ENCODE measurements at regions not wholly inside any gene's neighbourhood (a gene's known extent, or its start where the extent isn't known, plus 50 kb on each side); places are given as distances from the start of the nearest gene placed in this dataset.

DNA sequence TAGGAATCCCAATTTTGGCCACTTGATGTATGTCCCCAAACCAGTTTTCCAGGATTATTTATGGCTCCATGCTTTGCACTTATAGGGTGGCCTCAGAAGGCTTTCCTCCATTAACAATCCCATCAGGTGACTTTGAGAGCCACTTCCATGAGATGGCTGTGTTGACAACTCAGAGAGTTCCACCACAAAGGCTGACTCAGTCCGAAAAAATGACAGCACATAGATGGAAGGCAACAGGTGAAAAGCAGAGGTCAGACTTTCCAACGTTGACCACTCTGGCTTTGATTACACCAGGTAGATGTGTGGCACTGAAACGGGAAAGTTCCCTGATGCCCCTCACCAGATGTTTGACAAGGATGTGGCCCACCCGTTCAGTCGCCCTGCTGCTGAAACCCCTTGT, 431.4 kb upstream of the TNP1 start:
- TF ChIP-seq, protein P1, sequence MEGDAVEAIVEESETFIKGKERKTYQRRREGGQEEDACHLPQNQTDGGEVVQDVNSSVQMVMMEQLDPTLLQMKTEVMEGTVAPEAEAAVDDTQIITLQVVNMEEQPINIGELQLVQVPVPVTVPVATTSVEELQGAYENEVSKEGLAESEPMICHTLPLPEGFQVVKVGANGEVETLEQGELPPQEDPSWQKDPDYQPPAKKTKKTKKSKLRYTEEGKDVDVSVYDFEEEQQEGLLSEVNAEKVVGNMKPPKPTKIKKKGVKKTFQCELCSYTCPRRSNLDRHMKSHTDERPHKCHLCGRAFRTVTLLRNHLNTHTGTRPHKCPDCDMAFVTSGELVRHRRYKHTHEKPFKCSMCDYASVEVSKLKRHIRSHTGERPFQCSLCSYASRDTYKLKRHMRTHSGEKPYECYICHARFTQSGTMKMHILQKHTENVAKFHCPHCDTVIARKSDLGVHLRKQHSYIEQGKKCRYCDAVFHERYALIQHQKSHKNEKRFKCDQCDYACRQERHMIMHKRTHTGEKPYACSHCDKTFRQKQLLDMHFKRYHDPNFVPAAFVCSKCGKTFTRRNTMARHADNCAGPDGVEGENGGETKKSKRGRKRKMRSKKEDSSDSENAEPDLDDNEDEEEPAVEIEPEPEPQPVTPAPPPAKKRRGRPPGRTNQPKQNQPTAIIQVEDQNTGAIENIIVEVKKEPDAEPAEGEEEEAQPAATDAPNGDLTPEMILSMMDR (conservative IDR thresholded peaks at IDR 0.05) = no peak
- no peak for TF ChIP-seq EZH2 (IDR thresholded peaks at IDR 0.05; ENCODE audit: low read depth)
- no peaks in the 10 kb centered on the region; the same call in 1 of the 2 replicates for H3F3A ChIP-seq (ENCODE audit: insufficient read depth, low read depth)
- H3K4me3 ChIP-seq = no peak overlapping the region
- peaks cover 21% of the 10 kb centered on the region for H3K9me3 ChIP-seq (ENCODE audit: insufficient read depth, low read depth)
- peak overlapping the region; percentile 51 for H3K27ac ChIP-seq
- POLR2A ChIA-PET (ENCODE audit: unreplicated experiment) = interaction anchor here (0.6 kb wide), 1 partner anchor 68 kb away, joined by 4 read pairs; no protein-coding TSS in a partner anchor
- no peaks in the 10 kb centered on the region for H3K79me2 ChIP-seq (ENCODE audit: low read depth)
- H3K36me3 ChIP-seq (ENCODE audit: low read depth) = no peaks in the 10 kb centered on the region
- H2AFZ ChIP-seq = no peak overlapping the region
- H3K4me1 ChIP-seq (replicated peaks; ENCODE audit: insufficient read depth) = peaks cover 40% of the 10 kb centered on the region
- peak; percentile 60 to 94 for DNase-seq
- CTCF ChIA-PET = interaction anchor here (0.6 kb wide), 2 partner anchors 46 to 257 kb away, joined by 3 read pairs; no protein-coding TSS in a partner anchor
- H4K20me1 ChIP-seq (ENCODE audit: insufficient read depth) = no peaks in the 10 kb centered on the region
- no peaks in the 10 kb centered on the region for H3K9me2 ChIP-seq (ENCODE audit: insufficient read depth)
- H3K27me3 ChIP-seq (ENCODE audit: insufficient read depth, low read depth) = no peaks in the 10 kb centered on the region
- intact Hi-C loops (cut with micrococcal nuclease; ENCODE audit: unreplicated experiment) = loop anchor here (1.0 to 2.0 kb wide), 3 partner anchors 40 to 98 kb away; no protein-coding TSS in a partner anchor
- H3K4me2 ChIP-seq = peak overlapping the region; percentile 59
- BruUV-seq (replicated peaks) = no TSS peak

DNA sequence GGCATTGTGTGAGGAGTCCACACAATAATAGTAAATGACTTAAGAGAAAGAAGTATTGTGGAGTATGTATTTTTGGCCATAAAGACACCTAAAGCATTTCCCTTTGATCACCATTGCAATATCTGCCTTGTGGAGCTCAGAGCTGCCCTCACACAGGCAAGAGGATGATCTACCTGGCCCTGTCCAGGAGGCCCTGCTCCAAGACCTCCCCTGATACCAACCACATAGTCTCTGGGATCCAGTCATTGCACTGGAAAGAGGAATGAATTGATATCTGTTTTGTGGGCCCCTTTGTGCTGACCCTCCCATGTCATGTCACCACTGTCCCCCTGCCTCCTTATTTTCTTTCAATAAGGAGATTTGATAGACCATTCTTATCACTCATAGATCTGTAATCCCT, 430.6 kb upstream of the TNP1 start:
- Histone ChIP-seq H2AFZ (no peak overlapping the region), H3K4me2 (peak overlapping the region; percentile 59), H3K27ac (peak overlapping the region; percentile 25), H3K9me3 (ENCODE audit: insufficient read depth, low read depth) (peaks cover 14% of the 10 kb centered on the region), H3K36me3 (ENCODE audit: low read depth) (no peaks in the 10 kb centered on the region), H3F3A (ENCODE audit: insufficient read depth, low read depth) (no peaks in the 10 kb centered on the region; the same call in 1 of the 2 replicates), H3K4me3 (no peak overlapping the region), H4K20me1 (ENCODE audit: insufficient read depth) (no peaks in the 10 kb centered on the region), H3K4me1 (replicated peaks; ENCODE audit: insufficient read depth) (peaks cover 40% of the 10 kb centered on the region), H3K27me3 (ENCODE audit: insufficient read depth, low read depth) (no peaks in the 10 kb centered on the region), H3K79me2 (ENCODE audit: low read depth) (no peaks in the 10 kb centered on the region), H3K9me2 (ENCODE audit: insufficient read depth) (no peaks in the 10 kb centered on the region)
- BruUV-seq (replicated peaks) = no TSS peak
- POLR2A ChIA-PET (ENCODE audit: unreplicated experiment) = interaction anchor here (0.6 to 1.0 kb wide), 2 partner anchors 36 to 124 kb away, joined by 3 to 5 read pairs; no protein-coding TSS in a partner anchor
- intact Hi-C loops (cut with micrococcal nuclease; ENCODE audit: unreplicated experiment) = loop anchor here (2.0 kb wide), 2 partner anchors 76 to 98 kb away; no protein-coding TSS in a partner anchor
- CTCF ChIA-PET = no interaction called here
- no peak for DNase-seq
- no peak for TF ChIP-seq EZH2 (IDR thresholded peaks at IDR 0.05; ENCODE audit: low read depth)
- TF ChIP-seq, protein P1 (conservative IDR thresholded peaks at IDR 0.05) = no peak

DNA sequence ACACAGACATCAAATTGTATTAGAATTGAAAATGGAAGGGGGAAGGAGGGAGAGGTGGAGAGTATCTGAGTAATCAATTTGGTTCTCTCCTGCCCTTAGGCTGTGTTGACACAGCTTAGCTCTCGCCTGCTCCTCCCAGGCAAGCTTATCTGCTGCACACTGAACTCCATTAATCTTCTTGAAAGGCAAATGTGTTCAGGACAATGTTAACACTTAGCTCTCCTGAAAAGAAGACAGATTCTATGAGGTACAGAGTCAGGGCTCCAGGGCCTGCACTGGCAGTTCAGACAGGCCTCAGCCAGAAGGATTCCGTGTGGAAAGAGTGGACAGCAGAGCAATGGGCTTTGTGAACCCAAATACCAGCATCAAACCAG, 430.0 kb upstream of the TNP1 start:
- Histone ChIP-seq H3K4me2 (peak overlapping the region; percentile 59), H2AFZ (no peak overlapping the region), H3K36me3 (ENCODE audit: low read depth) (no peaks in the 10 kb centered on the region), H3K79me2 (ENCODE audit: low read depth) (no peaks in the 10 kb centered on the region), H3K9me3 (ENCODE audit: insufficient read depth, low read depth) (peaks cover 12% of the 10 kb centered on the region), H3K27ac (peak overlapping the region; percentile 25), H3K4me3 (no peak overlapping the region), H3K4me1 (replicated peaks; ENCODE audit: insufficient read depth) (peaks cover 40% of the 10 kb centered on the region), H4K20me1 (ENCODE audit: insufficient read depth) (no peaks in the 10 kb centered on the region), H3K27me3 (ENCODE audit: insufficient read depth, low read depth) (no peaks in the 10 kb centered on the region), H3F3A (ENCODE audit: insufficient read depth, low read depth) (no peaks in the 10 kb centered on the region; the same call in 1 of the 2 replicates), H3K9me2 (ENCODE audit: insufficient read depth) (no peaks in the 10 kb centered on the region)
- POLR2A ChIA-PET (ENCODE audit: unreplicated experiment) = interaction anchor here (0.6 to 1.0 kb wide), 2 partner anchors 36 to 124 kb away, joined by 3 to 5 read pairs; no protein-coding TSS in a partner anchor
- CTCF ChIA-PET = no interaction called here
- intact Hi-C loops (cut with micrococcal nuclease; ENCODE audit: unreplicated experiment) = loop anchor here (2.0 kb wide), 2 partner anchors 77 to 99 kb away; no protein-coding TSS in a partner anchor
- DNase-seq = peak; percentile 45 to 89
- TF ChIP-seq, protein P1 (conservative IDR thresholded peaks at IDR 0.05) = no peak
- no peak for TF ChIP-seq EZH2 (IDR thresholded peaks at IDR 0.05; ENCODE audit: low read depth)
- BruUV-seq (replicated peaks) = no TSS peak

All from PC-9 (cell line).